PC-3 (cell line): ENCODE measurements at regions not wholly inside any gene's neighbourhood (a gene's known extent, or its start where the extent isn't known, plus 50 kb on each side); places are given as distances from the start of the nearest gene placed in this dataset.

Source experiments
- ATAC-seq: fragments of 200-7000 bp; cut with Tn5 transposase; 2 replicates; pipeline ENCODE4 v1.9.1; 2020; ENCODE audit warnings: mild to moderate bottlenecking, moderate library complexity
- BruUV-seq: library from RNA; stranded (reverse); fragments of 400-500 nt; replicated peaks from 2 replicates; lab custom pipeline; 2021; lab: Mats Ljungman, UMichigan
- CTCF ChIA-PET: fragments of 300-600 bp; sonication (Branson Sonifier 250); formaldehyde crosslinking; loops from one replicate; lab custom pipeline; 2022; ENCODE audit warnings: antibody characterized with exemption; lab: Charles Lee
- POLR2A ChIA-PET: fragments of 300-600 bp; sonication (Branson Sonifier 250); formaldehyde crosslinking; loops from one replicate; lab custom pipeline; 2022; ENCODE audit warnings: antibody characterized with exemption; ENCODE audit not compliant: unreplicated experiment; lab: Charles Lee
- DNase-seq: peaks from one replicate; pipeline ENCODE4 v3.0.0-alpha.2; 2015
- H2AFZ ChIP-seq: fragments of 300-600 bp; sonication (generic); 2 replicates; pipeline ENCODE4 v1.6.0; 2016; ENCODE audit warnings: antibody characterized with exemption, low read length
- H3F3A ChIP-seq: fragments of 300-600 bp; sonication (generic); one replicate; pipeline ENCODE4 v1.6.0; 2017; ENCODE audit warnings: antibody characterized with exemption, low read length, control low read depth, mild to moderate bottlenecking; ENCODE audit not compliant: unreplicated experiment
- H3K27ac ChIP-seq: fragments of 300-600 bp; sonication (generic); 2 replicates; pipeline ENCODE4 v1.5.1; 2016; ENCODE audit warnings: mild to moderate bottlenecking, low read length
- H3K27me3 ChIP-seq: fragments of 300-600 bp; sonication (generic); 2 replicates; pipeline ENCODE4 v1.6.1; 2016; ENCODE audit warnings: low read length, mixed read lengths
- H3K36me3 ChIP-seq: fragments of 300-600 bp; sonication (generic); 2 replicates; pipeline ENCODE4 v1.6.1; 2016; ENCODE audit warnings: low read depth, mixed run types, low read length, mixed read lengths
- H3K4me1 ChIP-seq: fragments of 300-600 bp; sonication (generic); 2 replicates; pipeline ENCODE4 v1.5.1; 2016; ENCODE audit warnings: low read length; ENCODE audit not compliant: insufficient read depth
- H3K4me2 ChIP-seq: fragments of 300-600 bp; sonication (generic); 2 replicates; pipeline ENCODE4 v1.6.0; 2016; ENCODE audit warnings: low read length
- H3K4me3 ChIP-seq: fragments of 300-600 bp; sonication (generic); 2 replicates; pipeline ENCODE4 v1.5.1; 2016; ENCODE audit warnings: mild to moderate bottlenecking, low read length, mixed read lengths
- H3K79me2 ChIP-seq: fragments of 300-600 bp; sonication (generic); 2 replicates; pipeline ENCODE4 v1.6.1; 2017; ENCODE audit warnings: low read length, mixed read lengths
- H3K9ac ChIP-seq: fragments of 300-600 bp; sonication (generic); 2 replicates; pipeline ENCODE4 v1.6.0; 2016; ENCODE audit warnings: mild to moderate bottlenecking, low read length
- H3K9me2 ChIP-seq: fragments of 300-600 bp; sonication (generic); replicated peaks from 2 replicates; pipeline ENCODE4 v1.6.1; 2016; ENCODE audit warnings: mixed run types, low read length, mixed read lengths
- H3K9me3 ChIP-seq: fragments of 300-600 bp; sonication (generic); 2 replicates; pipeline ENCODE4 v1.6.1; 2016; ENCODE audit warnings: low read length, mixed read lengths
- H4K20me1 ChIP-seq: fragments of 300-600 bp; sonication (generic); 2 replicates; pipeline ENCODE4 v1.6.1; 2016; ENCODE audit warnings: low read length, mixed read lengths
- CTCF ChIP-seq: fragments of 300-600 bp; sonication (generic); conservative IDR thresholded peaks from 2 replicates; pipeline ENCODE4 v1.5.1; 2017; ENCODE audit warnings: antibody characterized with exemption, low read depth, mild to moderate bottlenecking, low read length
- EZH2 ChIP-seq: fragments of 300-600 bp; sonication (generic); IDR thresholded peaks from one replicate; pipeline ENCODE4 v1.6.1; 2017; ENCODE audit warnings: antibody characterized with exemption, mild to moderate bottlenecking, low read length; ENCODE audit not compliant: unreplicated experiment
- EZH2phosphoT487 ChIP-seq: fragments of 300-600 bp; sonication (generic); IDR thresholded peaks from 2 replicates; pipeline ENCODE4 v1.6.1; 2018; ENCODE audit warnings: mild to moderate bottlenecking, antibody characterized with exemption, low read length, borderline replicate concordance
- intact Hi-C: fragments of 100-400 bp; cut with micrococcal nuclease; formaldehyde crosslinking; loops from 2 replicates; pipeline ENCODE4 v1.9.0; 2023

DNA sequence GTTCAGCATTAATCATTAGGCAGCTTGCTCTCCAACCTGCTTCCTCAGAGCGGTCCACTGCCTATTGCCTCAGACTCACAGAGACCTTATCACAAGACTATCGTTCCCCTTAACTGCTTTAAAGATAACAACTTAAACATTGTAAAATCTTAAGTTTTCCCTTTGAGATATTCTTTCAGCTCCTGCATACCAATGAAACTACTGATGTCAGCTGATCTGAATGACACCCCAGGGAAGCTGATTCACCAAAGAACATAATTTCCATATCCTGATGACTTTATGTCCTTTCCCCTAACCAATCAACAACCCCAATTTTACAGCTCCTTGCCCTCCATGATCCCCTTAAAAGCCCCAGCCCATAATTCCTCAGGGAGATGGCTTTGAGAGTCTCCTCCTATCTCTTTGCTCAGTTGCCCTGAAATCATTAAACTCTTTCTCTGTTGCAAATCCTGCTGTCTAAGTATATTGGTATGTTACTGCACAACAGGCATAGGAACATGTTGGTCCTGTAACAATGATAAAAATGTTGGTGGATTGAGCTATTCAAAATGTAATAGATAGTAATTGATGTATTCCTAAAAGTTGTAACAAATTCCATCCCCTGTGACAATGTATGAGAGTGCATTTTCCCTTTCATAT is 621.4 kb upstream of the RGS18 start:
- no peak for ATAC-seq
- TF ChIP-seq CTCF (no peak), EZH2phosphoT487 (no peak), EZH2 (no peak)
- no peaks in the 10 kb centered on the region for H3K9me2 ChIP-seq
- H4K20me1 ChIP-seq = no peaks in the 10 kb centered on the region
- no peak overlapping the region for H2AFZ ChIP-seq
- no peaks in the 10 kb centered on the region for H3K36me3 ChIP-seq
- no peaks in the 10 kb centered on the region for H3K9me3 ChIP-seq
- no peak overlapping the region for H3K27ac ChIP-seq
- ChIA-PET CTCF (no interaction called here), POLR2A (no interaction called here)
- H3K27me3 ChIP-seq = no peaks in the 10 kb centered on the region
- no peak for DNase-seq
- H3K4me2 ChIP-seq = no peak overlapping the region
- H3K79me2 ChIP-seq = no peaks in the 10 kb centered on the region
- BruUV-seq = no TSS peak
- no peak overlapping the region for H3K9ac ChIP-seq
- H3K4me3 ChIP-seq = no peak overlapping the region
- no peaks in the 10 kb centered on the region for H3K4me1 ChIP-seq
- intact Hi-C loops = no loop called here
- H3F3A ChIP-seq = no peaks in the 10 kb centered on the region

- no peak overlapping the region for H2AFZ ChIP-seq
- H4K20me1 ChIP-seq = no peaks in the 10 kb centered on the region
- H3K9ac ChIP-seq = no peak overlapping the region
- CTCF ChIA-PET = no interaction called here
- H3K9me3 ChIP-seq = no peaks in the 10 kb centered on the region
- no peaks in the 10 kb centered on the region for H3K79me2 ChIP-seq
- H3K27me3 ChIP-seq = no peaks in the 10 kb centered on the region
- ATAC-seq (no peak), DNase-seq (no peak)
- intact Hi-C loops = no loop called here
- no peaks in the 10 kb centered on the region for H3K36me3 ChIP-seq
- no peak overlapping the region for H3K4me3 ChIP-seq
- H3K4me1 ChIP-seq = no peaks in the 10 kb centered on the region
- POLR2A ChIA-PET = no interaction called here
- no TSS peak for BruUV-seq
- H3K27ac ChIP-seq = no peak overlapping the region
- no peaks in the 10 kb centered on the region for H3F3A ChIP-seq
- no peaks in the 10 kb centered on the region for H3K9me2 ChIP-seq
- TF ChIP-seq EZH2 = no peak
- TF ChIP-seq EZH2phosphoT487 = no peak
- no peak for TF ChIP-seq CTCF
- H3K4me2 ChIP-seq = no peak overlapping the region
Measured at GRCh38 chr1:191541758-191542157, 616.5 kb upstream of the RGS18 start.

DNA sequence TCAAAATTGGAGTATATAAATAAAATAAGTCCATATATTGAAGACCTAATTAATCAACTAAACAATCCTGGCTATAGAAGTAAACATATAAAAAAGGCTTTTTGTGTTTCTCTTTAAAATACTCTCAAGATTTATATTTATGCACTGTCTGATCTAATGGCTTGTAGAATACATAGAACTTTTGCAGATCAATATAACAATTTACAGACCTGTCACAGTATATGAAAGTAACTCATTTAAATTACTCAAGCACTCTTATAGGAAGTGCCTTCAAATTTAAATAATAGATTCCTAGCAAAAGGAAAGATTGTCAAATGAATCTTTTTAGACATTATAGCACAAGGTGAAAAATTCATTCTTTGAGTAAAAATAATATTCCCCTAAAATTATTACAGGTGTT is 615.8 kb upstream of the RGS18 start:
- Histone ChIP-seq H3F3A (no peaks in the 10 kb centered on the region), H4K20me1 (no peaks in the 10 kb centered on the region), H3K79me2 (no peaks in the 10 kb centered on the region), H3K27ac (no peak overlapping the region), H3K4me2 (no peak overlapping the region), H2AFZ (no peak overlapping the region), H3K4me3 (no peak overlapping the region), H3K9me3 (no peaks in the 10 kb centered on the region), H3K9me2 (no peaks in the 10 kb centered on the region), H3K36me3 (no peaks in the 10 kb centered on the region), H3K27me3 (no peaks in the 10 kb centered on the region), H3K4me1 (no peaks in the 10 kb centered on the region), H3K9ac (no peak overlapping the region)
- no TSS peak for BruUV-seq
- ChIA-PET POLR2A (no interaction called here), CTCF (no interaction called here)
- ATAC-seq (no peak), DNase-seq (no peak)
- TF ChIP-seq EZH2phosphoT487 = no peak
- intact Hi-C loops = no loop called here
